CD4-positive, alpha-beta T cell treated with Interleukin-4 for 1 hour (primary cell): ENCODE measurements at regions not wholly inside any gene's neighbourhood (a gene's known extent, or its start where the extent isn't known, plus 50 kb on each side); places are given as distances from the start of the nearest gene placed in this dataset.
"Not testable (repeated sequence)": the region's sequence is repeated elsewhere in the genome, so short reads cannot be mapped to it uniquely, and the experiment has no call there.

ENCODE experiments used
- DNase-seq, 2 donors: peaks; one replicate each; pipeline ENCODE4 v3.0.0-alpha.2; 2020 to 2022

DNA sequence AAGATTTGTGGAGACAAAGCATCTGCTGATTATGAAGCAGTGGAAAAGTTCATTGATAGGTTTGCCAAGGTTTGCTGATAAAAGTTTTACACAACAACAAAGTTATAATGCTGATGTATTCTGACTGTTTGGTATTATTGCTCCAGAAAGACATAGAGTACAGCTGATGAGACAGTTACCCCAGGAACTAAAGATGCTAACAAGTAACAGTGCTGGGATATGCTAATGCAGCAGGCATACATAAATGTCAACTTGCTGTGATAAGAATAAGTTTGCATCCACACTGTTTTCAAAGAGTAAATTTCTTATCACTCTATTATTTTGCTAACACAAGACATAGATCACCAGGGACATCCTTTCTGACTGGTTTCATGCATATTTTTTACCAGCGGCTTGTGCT, 1221.3 kb upstream of the CELF4 start:
- DNase-seq, result no peak

DNA sequence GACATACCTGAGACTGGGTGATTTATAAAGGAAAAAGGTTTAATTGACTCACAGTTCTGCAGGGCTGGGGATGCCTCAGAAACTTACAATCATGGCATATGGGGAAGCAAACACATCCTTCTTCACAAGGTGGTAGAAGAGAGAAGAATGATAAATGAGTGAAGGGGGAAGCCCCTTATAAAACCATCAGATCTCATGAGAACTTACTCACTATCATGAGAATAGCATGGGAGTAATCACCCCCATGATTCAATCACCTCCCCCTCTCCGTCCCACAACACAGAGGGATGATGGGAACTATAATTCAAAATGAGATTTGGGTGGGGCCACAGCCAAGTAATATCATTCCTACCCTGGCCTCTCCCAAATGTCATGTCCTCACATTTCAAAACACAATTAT, 1206.0 kb upstream of the CELF4 start:
- not testable (repeated sequence) for DNase-seq

DNA sequence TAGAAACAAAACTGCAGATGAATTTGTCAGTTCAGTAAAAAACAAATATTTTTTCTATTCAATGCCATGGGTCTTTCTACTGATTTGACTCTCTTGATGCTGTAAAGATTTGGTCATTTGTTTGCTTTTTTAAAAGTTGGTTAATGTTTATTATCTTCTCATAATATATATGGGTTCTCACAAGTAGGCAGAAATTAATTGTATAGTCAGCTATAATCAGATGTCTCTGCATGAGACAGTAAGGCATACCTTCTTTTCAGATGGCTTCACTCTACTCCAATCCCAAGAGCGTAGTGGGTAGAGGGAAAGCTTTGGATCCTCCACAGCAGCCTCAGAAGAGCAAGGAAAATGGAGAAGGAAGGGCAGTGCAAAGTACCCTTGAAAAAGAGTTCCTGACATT, 1202.9 kb upstream of the CELF4 start:
- DNase-seq, result no peak

DNA sequence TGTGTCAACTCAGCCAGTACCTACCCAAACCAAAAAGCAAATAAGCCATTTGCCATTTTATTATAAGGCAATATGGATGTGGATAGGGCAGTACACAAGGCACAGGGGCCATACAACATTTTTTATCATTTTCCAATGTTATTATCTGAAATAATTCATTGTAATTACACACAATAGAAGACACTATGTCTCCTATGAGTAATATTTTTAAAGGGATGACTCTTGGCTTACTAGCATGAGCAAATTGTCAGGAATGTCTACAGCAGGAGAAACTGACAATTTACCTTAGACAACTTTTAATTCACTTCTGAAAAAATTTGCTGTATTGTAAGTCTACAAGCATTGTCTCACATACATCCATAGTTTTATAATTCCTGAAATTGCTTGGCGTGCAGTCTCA, 1193.9 kb upstream of the CELF4 start:
- DNase-seq, result no peak

DNA sequence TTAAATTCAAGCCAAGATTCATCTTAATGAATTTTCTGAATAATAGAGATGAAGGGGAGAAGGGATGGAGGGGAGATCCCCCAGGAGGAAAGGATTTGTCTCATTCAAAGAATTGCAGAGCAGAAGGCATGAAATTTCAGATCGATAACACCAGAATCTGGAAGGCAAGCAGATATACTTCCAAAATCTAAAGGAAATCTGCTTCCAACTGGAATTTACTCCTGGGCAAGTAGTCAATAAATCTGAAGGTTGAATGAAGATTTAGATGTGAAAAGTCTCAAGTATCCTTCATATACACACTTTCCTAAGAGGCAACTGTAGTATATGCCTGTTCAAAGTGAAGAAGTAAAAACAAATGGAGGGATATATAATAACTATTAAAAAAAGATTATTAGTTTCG, 1190.8 kb upstream of the CELF4 start:
- no peak for DNase-seq

DNA sequence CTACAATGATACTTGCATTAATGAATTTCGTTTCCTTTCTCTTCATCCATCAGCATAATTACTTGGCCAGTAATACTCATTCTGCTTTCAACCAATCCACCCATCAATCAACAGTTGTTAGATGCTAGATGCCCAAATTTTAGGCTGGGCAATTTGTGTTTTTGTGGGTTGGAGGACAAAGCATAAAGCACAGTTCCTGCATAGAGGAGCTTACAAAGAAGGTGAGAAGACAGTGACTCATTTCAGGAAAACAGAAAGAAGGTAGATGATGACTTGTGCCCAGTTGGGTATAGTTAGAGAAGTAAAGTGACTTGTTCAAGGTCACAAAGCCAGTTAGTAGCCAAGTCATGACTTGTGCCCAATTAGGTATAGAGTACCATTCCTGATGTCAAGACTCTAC, 1186.8 kb upstream of the CELF4 start:
- no peak for DNase-seq

DNA sequence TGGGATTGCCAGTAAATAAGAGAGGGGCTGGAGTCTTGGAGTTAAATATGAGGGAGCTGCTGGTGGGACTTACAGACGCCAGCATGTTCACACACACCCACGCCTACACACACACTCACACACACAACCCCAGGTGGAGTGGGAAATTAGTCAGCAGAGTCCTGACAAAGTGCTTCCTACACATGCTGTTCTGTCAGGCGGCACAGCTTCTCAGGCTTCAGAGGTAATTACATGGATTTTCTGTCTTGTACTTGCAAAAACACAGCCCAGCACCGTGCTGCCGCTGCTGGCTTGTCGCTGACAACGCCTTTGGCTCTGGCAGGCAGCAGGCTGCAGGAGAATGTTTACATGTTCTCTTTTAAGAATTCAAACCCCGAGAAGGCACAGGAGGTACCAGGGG, 1186.3 kb upstream of the CELF4 start:
- no peak for DNase-seq

DNA sequence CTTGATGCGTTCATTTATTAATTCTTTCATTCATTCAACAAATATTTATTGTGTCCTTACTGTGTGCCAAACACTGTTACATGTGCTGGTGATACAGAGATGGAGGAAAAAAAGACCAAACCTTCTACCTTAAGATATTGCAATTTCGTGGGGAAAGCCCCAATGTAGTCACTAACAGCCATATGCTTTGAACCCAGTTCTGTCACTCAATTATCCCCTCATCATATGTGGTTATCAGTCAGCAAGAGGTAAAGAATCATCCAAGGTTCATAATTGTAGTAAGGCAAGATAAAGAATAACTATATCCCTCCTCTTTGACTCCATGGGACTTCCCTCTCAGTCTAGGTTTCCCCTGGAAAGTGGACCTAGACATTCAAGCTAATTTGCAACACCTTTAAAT, 1185.6 kb upstream of the CELF4 start:
- no peak for DNase-seq

DNA sequence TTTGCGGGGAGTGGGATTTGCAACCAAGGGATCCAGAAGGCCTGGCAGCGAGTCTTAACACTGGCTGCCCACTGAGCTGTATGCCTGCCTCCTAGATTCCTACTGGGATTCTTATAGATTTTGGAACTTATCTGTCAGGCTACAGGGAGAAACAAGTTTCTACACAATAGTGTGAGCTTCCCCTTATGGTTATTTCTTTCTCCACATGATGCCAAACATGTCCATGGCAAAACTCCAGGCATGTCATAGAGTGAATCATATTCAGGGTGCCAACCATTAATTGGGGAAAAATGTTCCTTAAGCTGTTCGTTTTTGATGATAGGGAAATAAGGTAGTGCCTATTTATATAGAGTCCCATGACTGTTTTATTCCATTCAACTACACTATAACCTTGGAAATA, 1185.2 kb upstream of the CELF4 start:
- DNase-seq, result no peak

DNA sequence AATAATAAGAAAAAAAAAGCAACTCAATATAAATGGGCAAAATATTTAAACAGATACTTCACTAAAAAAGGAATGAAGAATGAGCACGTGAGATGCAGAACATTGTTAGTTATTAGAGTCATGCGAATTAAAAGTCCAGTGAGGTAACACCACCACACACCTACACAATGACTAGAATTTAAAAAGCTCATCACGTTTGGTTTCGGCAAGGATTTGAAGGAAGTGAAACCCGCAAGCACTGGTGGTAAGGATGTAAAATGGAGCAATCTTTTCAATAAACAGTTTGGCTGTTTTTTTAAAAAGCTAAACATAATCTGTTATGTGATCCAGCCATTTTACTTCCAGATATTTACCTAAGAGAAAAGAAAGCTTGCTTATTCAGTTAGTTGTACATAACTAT, 1181.6 kb upstream of the CELF4 start:
- DNase-seq, result no peak

DNA sequence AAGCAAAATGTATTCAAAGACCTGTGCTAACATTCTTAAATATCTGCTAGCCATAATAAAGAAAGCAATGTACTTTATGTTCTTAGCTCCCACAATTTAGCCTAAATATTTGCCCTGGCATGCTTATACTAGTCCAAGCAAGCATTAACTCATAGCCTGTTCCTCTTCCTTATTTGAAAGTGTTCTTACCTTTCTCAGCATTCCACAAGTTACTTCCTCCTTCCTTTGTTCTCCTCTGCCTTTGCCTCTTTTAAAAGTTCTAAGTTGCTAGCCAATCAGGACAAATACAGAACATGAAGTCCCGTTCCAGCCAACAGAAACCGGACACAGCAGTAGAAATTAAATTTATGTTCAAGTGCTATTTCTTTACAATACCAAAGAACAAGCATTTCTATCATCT, 1154.6 kb upstream of the CELF4 start:
- DNase-seq, result not testable (repeated sequence)

DNA sequence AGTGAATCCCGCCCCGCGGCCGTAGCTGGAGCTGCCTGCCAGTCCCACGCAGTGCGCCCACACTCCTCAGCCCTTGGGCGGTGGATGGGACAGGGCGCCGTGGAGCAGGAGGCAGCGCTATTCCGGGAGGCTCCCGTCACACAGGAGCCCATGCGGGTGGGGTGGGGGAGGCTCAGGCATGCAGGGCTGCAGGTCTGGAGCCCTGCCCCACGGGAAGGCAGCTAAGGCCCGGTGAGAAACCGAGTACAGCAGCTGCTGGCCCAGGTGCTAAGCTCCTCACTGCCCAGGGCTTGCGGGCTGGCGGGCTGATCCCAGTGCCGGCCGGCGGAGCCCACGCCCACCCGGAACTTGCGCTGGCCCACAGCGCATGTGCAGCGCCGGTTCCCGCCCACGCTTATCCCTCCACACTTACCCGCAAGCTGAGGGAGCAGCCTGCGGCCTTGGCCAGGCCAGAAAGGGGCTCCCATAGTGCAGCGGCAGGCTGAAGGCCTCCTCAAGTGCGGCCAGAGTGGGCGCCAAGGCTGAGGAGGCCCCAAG, 1152.8 kb upstream of the CELF4 start:
- DNase-seq, result no peak

DNA sequence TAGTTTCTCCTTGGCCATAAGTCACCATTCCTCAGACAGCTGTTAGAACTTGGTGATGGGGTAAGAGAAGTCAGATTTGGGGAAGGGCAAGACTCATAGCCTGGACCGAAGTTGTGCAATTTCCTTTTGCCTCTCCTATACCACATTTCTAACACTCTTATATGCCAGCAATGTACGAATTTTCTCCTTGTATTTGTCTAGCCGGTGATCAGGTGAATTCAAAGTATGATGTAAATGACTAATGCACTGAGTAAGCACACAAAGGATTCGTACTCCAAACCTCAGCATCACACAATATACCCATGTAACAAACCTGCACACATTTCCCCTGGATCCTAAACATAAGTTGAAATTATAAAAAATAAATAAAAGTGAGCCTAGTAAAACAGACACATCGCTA, 1143.5 kb upstream of the CELF4 start:
- no peak for DNase-seq

DNA sequence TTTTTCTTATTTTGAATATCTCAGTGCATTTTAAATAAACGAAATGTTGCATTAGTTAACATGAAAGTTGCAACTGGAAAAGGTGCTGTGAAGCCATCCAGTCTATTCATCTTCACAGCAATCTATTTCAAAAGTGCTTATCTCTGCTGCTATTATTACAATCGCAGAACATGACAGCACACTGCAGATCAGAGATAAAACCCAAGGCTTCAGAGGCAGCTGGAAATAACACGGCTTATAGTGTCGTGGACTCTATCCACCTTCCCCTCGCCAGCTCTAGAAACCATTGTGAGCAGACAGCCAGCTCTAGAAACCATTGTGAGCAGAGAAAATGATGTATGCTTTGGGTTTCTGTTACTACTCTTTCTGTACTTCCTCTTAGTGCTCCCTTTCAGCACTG, 1140.8 kb upstream of the CELF4 start:
- DNase-seq, result no peak

DNA sequence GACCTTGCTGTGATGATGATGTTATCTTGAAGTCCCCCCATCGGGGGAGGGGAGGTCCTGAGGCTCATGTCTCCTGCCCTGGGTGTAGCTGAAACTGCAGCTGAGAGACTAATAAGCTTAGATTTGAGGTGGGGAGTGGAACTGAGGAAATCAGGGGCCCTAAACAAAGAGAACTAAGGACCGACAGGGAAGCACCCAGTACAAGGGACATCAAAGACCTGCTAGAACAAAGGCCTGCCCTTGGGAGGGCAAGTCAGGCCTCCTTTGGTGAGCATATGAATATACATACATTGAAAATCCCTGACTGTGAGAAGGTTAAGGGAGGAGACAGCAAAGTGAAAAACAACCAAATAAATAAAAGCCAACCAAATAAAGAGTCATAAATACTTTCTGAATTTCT, 1132.5 kb upstream of the CELF4 start:
- no peak for DNase-seq

DNA sequence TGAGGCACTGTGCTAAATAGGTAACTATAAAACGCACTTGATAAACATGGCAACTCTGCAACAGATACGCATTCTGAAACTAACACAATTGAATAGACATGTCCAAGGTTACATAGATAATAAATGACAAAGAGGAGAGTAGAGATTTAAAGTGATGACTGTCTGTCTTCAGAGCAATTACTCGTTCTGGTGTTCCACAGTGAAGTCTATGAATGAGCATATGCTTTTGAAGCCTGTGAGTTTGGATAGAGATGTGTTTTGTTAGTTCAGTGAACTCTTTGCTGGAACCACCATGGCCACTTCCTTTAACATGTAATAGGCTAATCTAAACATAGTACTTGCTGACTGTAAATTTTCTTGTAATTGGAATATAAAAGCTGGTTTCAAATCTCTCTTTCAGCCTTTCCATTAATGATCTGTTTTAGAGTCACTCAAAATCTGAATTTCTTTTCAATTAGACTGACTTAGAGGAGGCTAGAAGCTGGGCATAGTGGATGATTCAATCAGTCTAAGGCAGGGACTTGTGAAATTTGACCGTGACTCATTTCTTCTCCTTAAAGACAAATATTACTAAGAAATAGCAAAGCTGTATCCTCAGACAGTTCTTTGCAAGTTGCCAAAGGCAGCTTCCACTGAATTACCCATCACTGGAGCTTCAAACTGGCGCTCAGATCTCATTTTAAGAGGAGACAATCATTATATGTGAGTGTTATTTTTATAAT, 1130.1 kb upstream of the CELF4 start:
- no peak for DNase-seq

DNA sequence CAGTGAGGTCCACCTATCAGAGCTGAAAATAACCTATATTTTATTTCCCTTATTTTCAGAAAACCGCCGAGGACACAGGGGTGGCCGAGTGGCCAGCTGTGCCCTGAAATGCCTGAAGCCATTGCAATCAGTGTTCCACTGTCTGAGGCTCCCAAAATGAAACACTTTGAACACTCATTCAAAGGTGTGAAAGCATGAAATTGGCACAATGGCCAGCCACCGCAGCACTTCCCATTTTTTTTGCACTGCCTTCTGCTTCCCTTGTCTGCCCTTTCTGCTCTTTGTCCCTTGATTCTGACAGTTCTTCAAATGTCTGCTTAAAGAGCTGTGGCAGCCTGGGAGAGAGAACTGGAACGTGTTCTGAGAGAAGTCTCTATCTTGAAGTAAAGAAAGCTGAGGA, 1127.5 kb upstream of the CELF4 start:
- no peak for DNase-seq

DNA sequence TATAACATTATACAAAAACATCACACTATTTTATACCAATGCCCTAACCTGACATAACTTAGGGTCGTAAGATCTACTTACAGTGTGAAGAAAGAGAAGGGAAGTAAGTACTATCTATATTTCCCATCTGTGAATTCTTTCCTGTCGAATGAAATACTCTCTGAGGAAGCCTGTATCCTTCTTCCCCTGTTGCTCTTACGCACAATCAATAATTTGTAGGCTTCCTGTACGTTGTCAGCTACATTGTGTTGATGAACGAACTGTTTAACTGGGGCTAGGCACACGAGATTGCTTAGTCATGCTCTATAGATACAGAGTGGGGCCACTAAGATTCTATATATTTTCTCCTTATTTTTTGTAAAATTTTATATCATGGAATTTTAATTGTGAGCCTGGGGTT, 1125.0 kb upstream of the CELF4 start:
- no peak for DNase-seq

DNA sequence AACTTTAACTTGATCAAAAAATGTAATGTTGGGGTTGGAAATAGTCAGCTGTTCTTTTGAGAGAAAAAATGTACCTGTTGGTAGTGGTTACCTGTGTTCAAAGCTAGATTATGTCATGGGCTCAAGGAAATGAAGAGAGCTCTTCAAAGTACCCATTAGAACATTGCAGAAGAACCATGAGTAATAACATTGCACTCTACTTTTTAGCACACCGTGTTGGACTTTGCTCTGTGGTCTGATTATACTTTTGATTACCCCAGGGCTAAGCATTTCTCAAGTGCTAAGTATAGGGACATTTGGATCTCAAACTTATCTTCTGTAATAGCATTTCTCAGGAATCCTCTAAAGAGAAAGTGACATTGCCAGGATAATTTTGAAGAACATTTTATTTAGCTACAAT, 1122.8 kb upstream of the CELF4 start:
- DNase-seq, result no peak

DNA sequence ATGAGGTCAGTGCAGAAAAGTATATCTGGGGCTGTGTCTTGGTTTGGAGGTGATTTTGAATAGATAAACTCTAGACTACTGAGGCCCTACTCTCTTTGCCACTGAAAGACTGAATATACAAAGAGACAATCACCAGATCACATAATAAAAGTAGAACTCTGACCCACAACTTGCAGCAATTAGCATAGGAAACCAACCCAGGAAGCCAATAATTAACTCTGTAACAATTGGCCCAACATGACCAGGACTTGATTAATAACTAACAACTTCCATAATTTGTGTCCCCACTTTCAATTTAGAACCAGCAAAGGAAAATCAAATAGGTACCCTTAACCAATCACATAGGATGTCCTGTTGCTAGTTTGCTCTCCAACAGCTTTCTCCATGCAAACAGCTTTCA, 1104.9 kb upstream of the CELF4 start:
- DNase-seq, result no peak

DNA sequence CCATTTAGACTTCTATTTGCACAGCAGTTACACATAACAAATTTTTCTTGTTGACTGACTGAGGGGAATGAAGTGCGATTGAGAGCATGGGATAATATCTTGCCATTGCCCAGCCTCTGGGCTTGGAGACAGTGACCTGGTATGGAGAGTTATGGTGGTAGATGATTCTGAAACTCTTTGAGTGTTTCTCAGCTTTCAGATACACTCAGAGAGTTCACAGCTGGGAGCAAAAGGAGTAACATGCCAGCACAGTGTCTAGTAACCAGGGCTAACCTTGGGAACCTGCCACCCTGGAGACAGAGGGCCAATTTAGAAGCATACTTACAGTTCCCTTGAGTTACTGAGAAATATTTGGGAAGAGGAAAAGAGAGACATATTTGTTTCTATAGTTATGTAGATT, 1099.3 kb upstream of the CELF4 start:
- DNase-seq, result no peak

DNA sequence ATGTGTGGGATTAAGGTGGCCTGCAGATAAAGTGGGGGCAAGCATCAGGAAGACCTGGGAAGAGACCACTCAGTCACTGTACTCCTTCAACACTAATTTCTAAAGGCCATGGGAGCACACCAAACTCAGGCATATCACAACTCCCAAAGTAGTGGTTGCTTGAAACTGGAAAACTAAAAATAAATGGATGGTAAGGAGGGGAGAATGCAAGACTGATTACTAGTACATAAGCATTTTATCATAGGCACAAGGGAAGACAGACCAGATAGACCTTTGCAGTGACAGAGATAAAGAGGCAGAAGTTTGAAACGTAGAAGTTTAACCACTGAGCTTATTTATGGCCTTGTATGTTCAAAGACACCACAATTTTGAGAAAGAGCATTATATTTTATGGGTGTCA, 1098.1 kb upstream of the CELF4 start:
- no peak for DNase-seq

DNA sequence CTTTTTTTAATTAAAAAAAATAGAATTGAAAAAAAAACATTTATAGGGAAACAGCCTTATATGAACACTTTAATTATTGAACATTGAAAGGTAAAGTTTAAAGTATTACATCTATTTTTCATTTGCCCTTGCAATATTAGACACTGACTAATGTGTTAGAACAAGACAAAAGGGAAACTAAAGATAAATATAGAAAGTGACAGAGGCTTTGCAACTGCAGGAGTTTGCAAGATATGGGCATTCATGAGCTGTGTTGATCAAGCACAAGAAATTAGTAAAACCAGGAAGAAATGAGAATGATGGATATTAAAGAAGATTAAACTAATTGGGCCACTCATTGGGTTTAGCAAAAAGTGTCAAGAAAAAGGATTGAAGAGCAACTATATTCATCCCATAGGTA, 1097.7 kb upstream of the CELF4 start:
- no peak for DNase-seq

DNA sequence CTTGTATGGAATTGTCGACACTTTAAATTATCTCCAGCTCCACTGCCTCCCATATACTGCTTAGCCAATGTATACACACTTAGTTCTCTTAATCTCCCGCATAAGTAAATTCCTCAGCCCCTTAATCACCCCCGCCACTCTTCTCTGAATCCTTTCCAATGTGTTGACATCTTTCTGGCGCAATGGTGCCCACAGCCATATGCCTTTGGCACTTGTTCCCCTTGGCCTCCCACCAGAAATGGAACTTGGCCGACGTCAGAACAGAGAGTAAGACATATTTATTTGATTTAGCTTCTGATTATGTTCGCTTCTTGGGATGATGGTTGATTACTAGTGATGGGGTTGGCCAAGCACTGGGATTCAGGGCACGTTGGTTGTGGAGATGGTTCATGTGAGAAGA, 1089.3 kb upstream of the CELF4 start:
- no peak for DNase-seq

DNA sequence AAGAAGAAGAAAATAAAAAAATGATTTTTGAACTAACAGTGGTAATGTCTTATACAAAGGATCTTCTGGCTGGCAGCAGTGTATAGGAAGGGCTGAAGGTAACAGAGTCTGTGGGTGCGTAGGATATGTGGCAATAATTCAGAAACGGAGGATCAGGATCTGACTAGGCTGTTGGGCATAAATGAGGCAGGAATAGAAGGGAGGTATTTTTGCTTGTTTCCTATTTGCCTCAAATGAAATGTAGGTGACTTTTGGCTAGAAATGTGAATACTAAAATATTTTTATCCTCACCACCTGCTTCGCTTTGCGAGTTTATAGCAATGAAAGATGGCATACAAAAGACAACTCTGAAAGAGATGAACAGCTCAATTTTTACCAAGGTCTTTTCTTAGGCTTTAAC, 1086.1 kb upstream of the CELF4 start:
- no peak for DNase-seq

DNA sequence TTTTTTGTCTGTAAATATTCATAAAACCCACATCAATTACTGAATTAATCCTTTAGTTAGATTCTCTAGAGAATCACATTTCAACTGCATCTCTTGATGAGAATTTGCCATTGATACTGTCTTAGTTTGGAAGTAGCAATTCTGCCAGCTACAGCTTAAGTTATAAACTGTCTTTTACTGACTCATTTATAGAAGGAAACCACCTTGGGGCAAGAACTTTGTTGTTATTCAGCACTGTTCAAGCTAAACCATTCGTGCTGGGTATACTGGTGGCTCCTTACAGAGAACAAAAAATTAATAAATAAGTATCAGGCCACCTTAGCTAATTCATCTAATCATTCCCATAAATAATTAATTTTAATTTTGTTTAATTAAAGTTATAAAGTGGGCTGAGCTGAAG, 1082.6 kb upstream of the CELF4 start:
- no peak for DNase-seq
